Gastroesophageal sphincter (tissue), 4 donors: ENCODE measurements at regions not wholly inside any gene's neighbourhood (a gene's known extent, or its start where the extent isn't known, plus 50 kb on each side); places are given as distances from the start of the nearest gene placed in this dataset.
"Not testable (repeated sequence)": the region's sequence is repeated elsewhere in the genome, so short reads cannot be mapped to it uniquely, and the experiment has no call there.

Experiments
- ATAC-seq: fragments of 150-250 bp; one replicate; pipeline ENCODE4 v1.9.1; 2016; ENCODE audit warnings: mild to moderate bottlenecking, moderate library complexity
- H3K27ac ChIP-seq, 4 donors: fragments of 200-600 bp; sonication (generic) in 3 of 4; 1 replicate in 3 of 4; 2 replicates in 1 of 4; pipeline ENCODE4 v1.5.1; 2016 to 2019
- H3K27me3 ChIP-seq: fragments of 200-600 bp; sonication (generic); one replicate; pipeline ENCODE4 v1.5.1; 2019
- H3K36me3 ChIP-seq, 2 donors: fragments of 200-600 bp; sonication (generic); one replicate each; pipeline ENCODE4 v1.5.1; 2019; ENCODE audit warnings: control low read depth in 1 of 2
- H3K4me1 ChIP-seq, 3 donors: fragments of 200-600 bp; sonication (generic); 1 replicate in 2 of 3; 2 replicates in 1 of 3; pipeline ENCODE4 v1.5.1; 2016 to 2019; ENCODE audit warnings: control low read depth in 2 of 3
- H3K4me3 ChIP-seq, 2 donors: fragments of 200-600 bp; sonication (generic); one replicate each; pipeline ENCODE4 v1.5.1; 2019; ENCODE audit warnings: mild to moderate bottlenecking in 1 of 2, moderate library complexity in 1 of 2
- H3K9me3 ChIP-seq, 3 donors: fragments of 200-600 bp; sonication (generic); one replicate each; pipeline ENCODE4 v1.5.1; 2017 to 2019; ENCODE audit warnings: control low read depth in 2 of 3
- EP300 ChIP-seq: sonication (generic); formaldehyde crosslinking; IDR thresholded peaks from one replicate; pipeline ENCODE4 v1.6.1; 2017; ENCODE audit warnings: antibody characterized with exemption, mild to moderate bottlenecking
- POLR2A ChIP-seq, 2 donors: fragments of 450-650 bp; IDR thresholded peaks; one replicate each; pipeline ENCODE4 v1.6.1; 2017; ENCODE audit warnings: antibody characterized with exemption in 2 of 2, mild to moderate bottlenecking in 2 of 2, moderate library complexity in 1 of 2
- POLR2AphosphoS5 ChIP-seq: sonication (generic); formaldehyde crosslinking; IDR thresholded peaks from one replicate; pipeline ENCODE4 v1.6.1; 2017; ENCODE audit warnings: antibody characterized with exemption
- WGBS, 2 donors: methylation state at CpG; one replicate each; pipeline ENCODE4 v1.1.5; 2018; ENCODE audit warnings: low coverage in 1 of 2; 5-methylcytosine and 5-hydroxymethylcytosine counted together
- TF ChIP-seq, protein P1 (sequence below), 4 experiments: fragments of 200-600 bp in 2 of 4; fragments of 450-650 bp in 2 of 4; sonication (generic) in 1 of 4; IDR thresholded peaks; one replicate each; pipeline ENCODE4 v1.5.1; 2017 to 2019; ENCODE audit warnings: antibody characterized with exemption in 4 of 4, mild to moderate bottlenecking in 2 of 4, moderate library complexity in 2 of 4

- no peak for ATAC-seq
- H3K27ac ChIP-seq: no peak overlapping the region
- no peak overlapping the region for H3K4me3 ChIP-seq
- no peaks in the 10 kb centered on the region for H3K36me3 ChIP-seq
- no peaks in the 10 kb centered on the region for H3K4me1 ChIP-seq
- no peaks in the 10 kb centered on the region for H3K27me3 ChIP-seq
- 85 to 90% methylated on average over 4 of the region's 4 CpGs for WGBS, 2 donors
- H3K9me3 ChIP-seq: peaks cover 0 to 10% (median 0%) of the 10 kb centered on the region in 3 donors
- TF ChIP-seq POLR2A (IDR thresholded peaks at IDR 0.05) (no peak), POLR2AphosphoS5 (no peak), EP300 (no peak)
- TF ChIP-seq, protein P1, sequence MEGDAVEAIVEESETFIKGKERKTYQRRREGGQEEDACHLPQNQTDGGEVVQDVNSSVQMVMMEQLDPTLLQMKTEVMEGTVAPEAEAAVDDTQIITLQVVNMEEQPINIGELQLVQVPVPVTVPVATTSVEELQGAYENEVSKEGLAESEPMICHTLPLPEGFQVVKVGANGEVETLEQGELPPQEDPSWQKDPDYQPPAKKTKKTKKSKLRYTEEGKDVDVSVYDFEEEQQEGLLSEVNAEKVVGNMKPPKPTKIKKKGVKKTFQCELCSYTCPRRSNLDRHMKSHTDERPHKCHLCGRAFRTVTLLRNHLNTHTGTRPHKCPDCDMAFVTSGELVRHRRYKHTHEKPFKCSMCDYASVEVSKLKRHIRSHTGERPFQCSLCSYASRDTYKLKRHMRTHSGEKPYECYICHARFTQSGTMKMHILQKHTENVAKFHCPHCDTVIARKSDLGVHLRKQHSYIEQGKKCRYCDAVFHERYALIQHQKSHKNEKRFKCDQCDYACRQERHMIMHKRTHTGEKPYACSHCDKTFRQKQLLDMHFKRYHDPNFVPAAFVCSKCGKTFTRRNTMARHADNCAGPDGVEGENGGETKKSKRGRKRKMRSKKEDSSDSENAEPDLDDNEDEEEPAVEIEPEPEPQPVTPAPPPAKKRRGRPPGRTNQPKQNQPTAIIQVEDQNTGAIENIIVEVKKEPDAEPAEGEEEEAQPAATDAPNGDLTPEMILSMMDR (IDR thresholded peaks at IDR 0.05): no peak
Measured at GRCh38 chr7:80026766-80027165, 107.9 kb upstream of the GNAI1 start.

GRCh38 chr7:80020277-80020676 is 114.4 kb upstream of the GNAI1 start:
- H3K27me3 ChIP-seq, H3K4me3 ChIP-seq, H3K4me1 ChIP-seq, H3K27ac ChIP-seq, ATAC-seq, H3K36me3 ChIP-seq: not testable (repeated sequence)
- peaks cover 0 to 11% (median 0%) of the 10 kb centered on the region in 3 donors for H3K9me3 ChIP-seq
- WGBS, 2 donors: no CpG with 5 or more reads among the region's 5 CpGs

DNA sequence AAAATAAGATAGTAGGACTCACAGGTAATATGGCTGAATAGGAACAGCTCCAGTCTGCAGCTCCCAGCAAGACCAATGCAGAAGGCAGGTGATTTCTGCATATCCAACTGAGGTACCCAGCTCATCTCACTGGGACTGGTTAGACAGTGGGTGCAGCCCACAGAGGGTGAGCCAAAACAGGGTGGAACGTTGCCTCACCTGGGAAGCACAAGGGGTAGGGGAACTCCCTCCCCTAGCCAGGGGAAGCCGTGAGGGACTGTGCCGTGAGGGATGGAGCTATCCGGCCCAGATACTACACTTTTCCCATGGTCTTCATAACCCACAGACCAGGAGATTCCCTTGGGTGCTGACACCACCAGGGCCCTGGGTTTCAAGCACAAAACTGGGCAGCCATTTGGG is 114.8 kb upstream of the GNAI1 start:
- not testable (repeated sequence) for H3K4me1 ChIP-seq, H3K36me3 ChIP-seq, H3K4me3 ChIP-seq, H3K27me3 ChIP-seq, H3K27ac ChIP-seq, ATAC-seq
- no CpG with 5 or more reads among the region's 4 CpGs for WGBS, 2 donors
- peaks cover 0 to 11% (median 0%) of the 10 kb centered on the region in 3 donors for H3K9me3 ChIP-seq

- WGBS, 2 donors: 31 to 34% methylated on average over 9 of the region's 9 CpGs
- peaks cover 0 to 11% (median 0%) of the 10 kb centered on the region in 3 donors for H3K9me3 ChIP-seq
- no peaks in the 10 kb centered on the region for H3K27me3 ChIP-seq
- no peak overlapping the region for H3K4me3 ChIP-seq
- H3K36me3 ChIP-seq: no peaks in the 10 kb centered on the region
- no peak for ATAC-seq
- TF ChIP-seq POLR2AphosphoS5 (no peak), EP300 (no peak)
- TF ChIP-seq, protein P1 (IDR thresholded peaks at IDR 0.05): peak; percentile 49 to 69 (median 58)
- no peak overlapping the region for H3K27ac ChIP-seq
- no peaks in the 10 kb centered on the region for H3K4me1 ChIP-seq
Measured at GRCh38 chr7:80018941-80019808, 115.5 kb upstream of the GNAI1 start.

DNA sequence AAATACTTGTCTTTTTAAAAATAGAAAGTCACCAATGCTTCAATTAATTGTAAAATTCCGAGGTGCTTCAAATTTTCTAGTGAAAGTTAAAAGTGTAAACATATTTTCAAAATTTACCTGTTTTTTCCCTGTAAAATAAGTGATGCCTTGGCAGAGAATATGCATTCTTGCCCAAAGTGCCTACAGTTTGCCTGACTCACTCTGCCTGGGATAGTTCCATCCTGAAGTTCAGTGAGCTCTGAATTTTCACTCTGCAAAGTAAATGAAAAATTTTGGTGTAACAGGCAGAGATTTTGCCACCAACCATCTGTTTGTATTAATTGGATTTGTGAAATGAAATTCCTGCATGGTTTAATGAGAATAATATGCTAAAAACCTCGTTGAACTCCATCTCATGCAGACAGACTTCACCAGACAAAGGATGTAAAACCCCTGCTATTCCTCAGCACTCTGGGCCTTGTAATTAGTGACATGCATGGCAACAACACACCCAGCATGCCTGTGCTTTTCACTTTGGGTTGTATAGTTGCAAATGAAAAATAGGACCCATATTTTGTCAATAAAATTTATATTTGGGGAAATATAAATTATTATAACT is 117.4 kb upstream of the GNAI1 start:
- Histone ChIP-seq H3K4me3 (no peak overlapping the region), H3K27ac (no peak overlapping the region), H3K9me3 (peaks cover 0 to 6% (median 0%) of the 10 kb centered on the region in 3 donors), H3K36me3 (no peaks in the 10 kb centered on the region), H3K27me3 (no peaks in the 10 kb centered on the region), H3K4me1 (no peaks in the 10 kb centered on the region)
- no peak for TF ChIP-seq EP300
- no peak for TF ChIP-seq POLR2A (IDR thresholded peaks at IDR 0.05)
- TF ChIP-seq, protein P1 (IDR thresholded peaks at IDR 0.05): no peak
- no peak for TF ChIP-seq POLR2AphosphoS5
- 61% methylated on average over 2 of the region's 2 CpGs for WGBS, 2 donors
- no peak for ATAC-seq

DNA sequence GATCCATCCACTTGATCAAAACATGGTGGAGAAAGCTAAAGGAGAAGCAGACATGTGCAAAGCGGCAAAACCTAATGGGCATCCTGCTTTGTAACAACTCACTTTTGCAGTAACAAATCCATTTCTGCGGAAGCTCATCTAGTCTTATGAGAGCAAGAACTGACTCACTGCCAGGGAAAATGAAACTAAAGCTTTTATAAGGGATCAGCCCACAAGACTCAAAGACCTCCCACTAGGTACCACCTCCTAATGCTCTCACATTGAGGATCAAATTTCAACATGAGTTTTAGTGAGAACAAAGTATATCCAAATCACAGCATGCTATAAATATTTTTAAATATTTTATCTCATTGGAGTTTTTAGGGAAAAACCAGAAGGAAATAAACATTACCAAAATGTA is 120.1 kb upstream of the GNAI1 start:
- 91 to 100% methylated on average over 2 of the region's 2 CpGs for WGBS, 2 donors
- H3K4me1 ChIP-seq: no peaks in the 10 kb centered on the region
- H3K27ac ChIP-seq: no peak overlapping the region
- no peaks in the 10 kb centered on the region for H3K9me3 ChIP-seq
- no peaks in the 10 kb centered on the region for H3K36me3 ChIP-seq
- ATAC-seq: no peak
- TF ChIP-seq POLR2A (IDR thresholded peaks at IDR 0.05) (no peak), POLR2AphosphoS5 (no peak), EP300 (no peak)
- TF ChIP-seq, protein P1 (IDR thresholded peaks at IDR 0.05): no peak
- no peak overlapping the region for H3K4me3 ChIP-seq
- no peaks in the 10 kb centered on the region for H3K27me3 ChIP-seq
